Astrocyte (in vitro differentiated cells and primary cell): ENCODE measurements at regions not wholly inside any gene's neighbourhood (a gene's known extent, or its start where the extent isn't known, plus 50 kb on each side); places are given as distances from the start of the nearest gene placed in this dataset.

Experiments used
- CTCF ChIP-seq: IDR thresholded peaks from 2 replicates; pipeline ENCODE4 v1.5.1; 2011; ENCODE audit warnings: low read depth, mild to moderate bottlenecking, inconsistent platforms, low read length, moderate library complexity; ENCODE audit not compliant: insufficient read depth
- EZH2 ChIP-seq: IDR thresholded peaks from 2 replicates; pipeline ENCODE4 v1.6.1; 2012; ENCODE audit warnings: mild to moderate bottlenecking, low read length, inconsistent platforms; ENCODE audit not compliant: insufficient read depth

- TF ChIP-seq CTCF, result no peak
- no peak for TF ChIP-seq EZH2
These were observed 121.7 kb downstream of the EVX1 start for GRCh38 chr7:27364344-27364758.
